Ectodermal cell (in vitro differentiated cells): ENCODE measurements at regions not wholly inside any gene's neighbourhood (a gene's known extent, or its start where the extent isn't known, plus 50 kb on each side); places are given as distances from the start of the nearest gene placed in this dataset.

Source experiments
- H3K27ac ChIP-seq: 2 replicates; pipeline ENCODE4 v1.7.0; 2013; ENCODE audit warnings: mild to moderate bottlenecking, low read depth, low read length; ENCODE audit not compliant: insufficient read depth, poor library complexity, severe bottlenecking
- H3K27me3 ChIP-seq: 2 replicates; pipeline ENCODE4 v1.7.0; 2013; ENCODE audit warnings: mild to moderate bottlenecking, low read length; ENCODE audit not compliant: insufficient read depth, control insufficient read depth, poor library complexity, severe bottlenecking
- H3K36me3 ChIP-seq: one replicate; pipeline ENCODE4 v1.7.0; 2013; ENCODE audit warnings: low read length; ENCODE audit not compliant: control insufficient read depth, insufficient read depth
- H3K4me1 ChIP-seq: one replicate; pipeline ENCODE4 v1.7.0; 2013; ENCODE audit warnings: low read length; ENCODE audit not compliant: control insufficient read depth, insufficient read depth
- H3K4me3 ChIP-seq: 2 replicates; pipeline ENCODE4 v1.7.0; 2013; ENCODE audit warnings: low read depth, low read length, control low read depth; ENCODE audit not compliant: insufficient read depth
- H3K9me3 ChIP-seq: 2 replicates; pipeline ENCODE4 v1.7.0; 2013; ENCODE audit warnings: mild to moderate bottlenecking, low read length, moderate library complexity; ENCODE audit not compliant: control insufficient read depth
- WGBS, 2 experiments: methylation state at CpG; one replicate each; pipeline ENCODE4 v1.1.7; 2013; ENCODE audit warnings: missing lambda C conversion rate in 2 of 2; 5-methylcytosine and 5-hydroxymethylcytosine counted together

GRCh38 chr3:168925568-168925967 lies 737.9 kb downstream of the MECOM start:
- WGBS, 2 experiments, result 100% methylated on average over 1 of the region's 1 CpG
- Histone ChIP-seq H3K9me3 (no peaks in the 10 kb centered on the region), H3K27me3 (no peaks in the 10 kb centered on the region), H3K27ac (no peak overlapping the region), H3K4me1 (no peaks in the 10 kb centered on the region), H3K36me3 (no peaks in the 10 kb centered on the region), H3K4me3 (no peak overlapping the region)

GRCh38 chr3:168914662-168915061 lies 748.9 kb downstream of the MECOM start:
- Histone ChIP-seq H3K27ac (no peak overlapping the region), H3K4me3 (no peak overlapping the region), H3K9me3 (no peaks in the 10 kb centered on the region), H3K27me3 (no peaks in the 10 kb centered on the region), H3K36me3 (no peaks in the 10 kb centered on the region), H3K4me1 (no peaks in the 10 kb centered on the region)
- WGBS, 2 experiments, result 88 to 91% methylated on average over 1 of the region's 1 CpG

- no peak overlapping the region for H3K27ac ChIP-seq
- H3K36me3 ChIP-seq, result no peaks in the 10 kb centered on the region
- H3K9me3 ChIP-seq, result no peaks in the 10 kb centered on the region
- 100% methylated on average over 1 of the region's 1 CpG for WGBS, 2 experiments
- H3K4me3 ChIP-seq, result no peak overlapping the region
- no peaks in the 10 kb centered on the region for H3K4me1 ChIP-seq
- no peaks in the 10 kb centered on the region for H3K27me3 ChIP-seq
Measured at GRCh38 chr3:168909260-168909659, 754.3 kb downstream of the MECOM start.

GRCh38 chr3:168895419-168895818 lies 768.1 kb downstream of the MECOM start:
- no peaks in the 10 kb centered on the region for H3K36me3 ChIP-seq
- no peaks in the 10 kb centered on the region for H3K9me3 ChIP-seq
- H3K27me3 ChIP-seq, result no peaks in the 10 kb centered on the region
- no peak overlapping the region for H3K27ac ChIP-seq
- WGBS, 2 experiments, result no CpG with 5 or more reads among the region's 1 CpG
- H3K4me1 ChIP-seq, result no peaks in the 10 kb centered on the region
- no peak overlapping the region for H3K4me3 ChIP-seq

GRCh38 chr3:168894214-168894613 lies 769.3 kb downstream of the MECOM start:
- Histone ChIP-seq H3K9me3 (no peaks in the 10 kb centered on the region), H3K27me3 (no peaks in the 10 kb centered on the region), H3K4me3 (no peak overlapping the region), H3K4me1 (no peaks in the 10 kb centered on the region), H3K36me3 (no peaks in the 10 kb centered on the region), H3K27ac (no peak overlapping the region)
- WGBS, 2 experiments, result 97 to 98% methylated on average over 2 of the region's 2 CpGs

- H3K4me3 ChIP-seq, result no peak overlapping the region
- H3K36me3 ChIP-seq, result no peaks in the 10 kb centered on the region
- no peaks in the 10 kb centered on the region for H3K4me1 ChIP-seq
- no peaks in the 10 kb centered on the region for H3K27me3 ChIP-seq
- no peak overlapping the region for H3K27ac ChIP-seq
- H3K9me3 ChIP-seq, result no peaks in the 10 kb centered on the region
- no CpG with 5 or more reads among the region's 1 CpG for WGBS, 2 experiments
Measured at GRCh38 chr3:168889666-168890065, 773.8 kb downstream of the MECOM start.

GRCh38 chr3:168888781-168889180 lies 774.7 kb downstream of the MECOM start:
- Histone ChIP-seq H3K4me1 (no peaks in the 10 kb centered on the region), H3K27me3 (no peaks in the 10 kb centered on the region), H3K27ac (no peak overlapping the region), H3K9me3 (no peaks in the 10 kb centered on the region), H3K4me3 (no peak overlapping the region), H3K36me3 (no peaks in the 10 kb centered on the region)
- 96 to 100% methylated on average over 1 to 2 of the region's 2 CpGs for WGBS, 2 experiments

- Histone ChIP-seq H3K4me3 (no peak overlapping the region), H3K4me1 (no peaks in the 10 kb centered on the region), H3K27me3 (no peaks in the 10 kb centered on the region), H3K27ac (no peak overlapping the region), H3K9me3 (no peaks in the 10 kb centered on the region), H3K36me3 (no peaks in the 10 kb centered on the region)
- 92 to 97% methylated on average over 1 to 2 of the region's 2 CpGs for WGBS, 2 experiments
Measured at GRCh38 chr3:168885028-168885427, 778.5 kb downstream of the MECOM start.

- no peaks in the 10 kb centered on the region for H3K4me1 ChIP-seq
- no peak overlapping the region for H3K27ac ChIP-seq
- 33 to 48% methylated on average over 1 of the region's 1 CpG for WGBS, 2 experiments
Measured at GRCh38 chr3:168884353-168884903, 779.1 kb downstream of the MECOM start.

GRCh38 chr3:168883145-168883544 lies 780.4 kb downstream of the MECOM start:
- Histone ChIP-seq H3K9me3 (no peaks in the 10 kb centered on the region), H3K36me3 (no peaks in the 10 kb centered on the region), H3K4me1 (no peaks in the 10 kb centered on the region), H3K4me3 (no peak overlapping the region), H3K27ac (no peak overlapping the region), H3K27me3 (no peaks in the 10 kb centered on the region)
- WGBS, 2 experiments, result no CpG with 5 or more reads among the region's 1 CpG

More at GRCh38 chr3:168884353-168884903, 779.1 kb downstream of the MECOM start:
- H3K9me3 ChIP-seq, result no peaks in the 10 kb centered on the region
- no peaks in the 10 kb centered on the region for H3K36me3 ChIP-seq
- no peak overlapping the region for H3K4me3 ChIP-seq
- H3K27me3 ChIP-seq, result no peaks in the 10 kb centered on the region

GRCh38 chr3:168881804-168882203 lies 781.7 kb downstream of the MECOM start:
- Histone ChIP-seq H3K27me3 (no peaks in the 10 kb centered on the region), H3K9me3 (no peaks in the 10 kb centered on the region), H3K4me1 (no peaks in the 10 kb centered on the region), H3K4me3 (no peak overlapping the region), H3K36me3 (no peaks in the 10 kb centered on the region), H3K27ac (no peak overlapping the region)
- 88% methylated on average over 3 of the region's 3 CpGs; no CpG with 5 or more reads in 1 of the 2 experiments for WGBS, 2 experiments
